Parathyroid adenoma (tissue), 2 donors: ENCODE measurements at regions not wholly inside any gene's neighbourhood (a gene's known extent, or its start where the extent isn't known, plus 50 kb on each side); places are given as distances from the start of the nearest gene placed in this dataset.

Source experiments
- H2AFZ ChIP-seq: fragments of 300-600 bp; sonication (generic); one replicate; pipeline ENCODE4 v1.7.0; 2017; ENCODE audit warnings: antibody characterized with exemption, mild to moderate bottlenecking
- H3K27ac ChIP-seq: fragments of 300-600 bp; sonication (generic); one replicate; pipeline ENCODE4 v1.7.0; 2017
- H3K27me3 ChIP-seq: fragments of 300-600 bp; sonication (generic); one replicate; pipeline ENCODE4 v1.7.0; 2017; ENCODE audit warnings: low read length; ENCODE audit not compliant: control insufficient read depth, insufficient read depth
- H3K36me3 ChIP-seq: fragments of 300-600 bp; sonication (generic); one replicate; pipeline ENCODE4 v1.7.0; 2017; ENCODE audit warnings: low read length; ENCODE audit not compliant: control insufficient read depth, insufficient read depth
- H3K4me1 ChIP-seq: fragments of 300-600 bp; sonication (generic); one replicate; pipeline ENCODE4 v1.7.0; 2017; ENCODE audit warnings: control low read depth
- H3K4me2 ChIP-seq: fragments of 300-600 bp; sonication (generic); one replicate; pipeline ENCODE4 v1.7.0; 2017; ENCODE audit warnings: low read length
- H3K4me3 ChIP-seq: fragments of 300-600 bp; sonication (generic); one replicate; pipeline ENCODE4 v1.7.0; 2017; ENCODE audit warnings: low read depth, low read length
- H3K79me2 ChIP-seq: fragments of 300-600 bp; sonication (generic); one replicate; pipeline ENCODE4 v1.7.0; 2017; ENCODE audit warnings: control low read depth
- H3K9ac ChIP-seq: fragments of 300-600 bp; sonication (generic); one replicate; pipeline ENCODE4 v1.7.0; 2017; ENCODE audit warnings: mild to moderate bottlenecking
- H3K9me3 ChIP-seq: fragments of 300-600 bp; sonication (generic); one replicate; pipeline ENCODE4 v1.7.0; 2017; ENCODE audit warnings: low read length; ENCODE audit not compliant: control insufficient read depth
- TF ChIP-seq, protein P1 (sequence below): fragments of 300-600 bp; sonication (generic); IDR thresholded peaks from one replicate; pipeline ENCODE4 v1.7.0; 2017; ENCODE audit warnings: antibody characterized with exemption, mild to moderate bottlenecking
- donor health status: primary hyperparathyroidism.

GRCh38 chrX:130550351-130550750 is 148.6 kb downstream of the RBMX2 start:
- H3K27ac ChIP-seq: no peak overlapping the region
- H3K36me3 ChIP-seq: no peaks in the 10 kb centered on the region
- no peak overlapping the region for H3K4me3 ChIP-seq
- H3K9me3 ChIP-seq: no peaks in the 10 kb centered on the region
- no peaks in the 10 kb centered on the region for H3K4me1 ChIP-seq
- H2AFZ ChIP-seq: no peak overlapping the region
- no peaks in the 10 kb centered on the region for H3K79me2 ChIP-seq
- H3K9ac ChIP-seq: no peak overlapping the region
- no peak overlapping the region for H3K4me2 ChIP-seq
- TF ChIP-seq, protein P1, sequence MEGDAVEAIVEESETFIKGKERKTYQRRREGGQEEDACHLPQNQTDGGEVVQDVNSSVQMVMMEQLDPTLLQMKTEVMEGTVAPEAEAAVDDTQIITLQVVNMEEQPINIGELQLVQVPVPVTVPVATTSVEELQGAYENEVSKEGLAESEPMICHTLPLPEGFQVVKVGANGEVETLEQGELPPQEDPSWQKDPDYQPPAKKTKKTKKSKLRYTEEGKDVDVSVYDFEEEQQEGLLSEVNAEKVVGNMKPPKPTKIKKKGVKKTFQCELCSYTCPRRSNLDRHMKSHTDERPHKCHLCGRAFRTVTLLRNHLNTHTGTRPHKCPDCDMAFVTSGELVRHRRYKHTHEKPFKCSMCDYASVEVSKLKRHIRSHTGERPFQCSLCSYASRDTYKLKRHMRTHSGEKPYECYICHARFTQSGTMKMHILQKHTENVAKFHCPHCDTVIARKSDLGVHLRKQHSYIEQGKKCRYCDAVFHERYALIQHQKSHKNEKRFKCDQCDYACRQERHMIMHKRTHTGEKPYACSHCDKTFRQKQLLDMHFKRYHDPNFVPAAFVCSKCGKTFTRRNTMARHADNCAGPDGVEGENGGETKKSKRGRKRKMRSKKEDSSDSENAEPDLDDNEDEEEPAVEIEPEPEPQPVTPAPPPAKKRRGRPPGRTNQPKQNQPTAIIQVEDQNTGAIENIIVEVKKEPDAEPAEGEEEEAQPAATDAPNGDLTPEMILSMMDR: no peak
- H3K27me3 ChIP-seq: no peaks in the 10 kb centered on the region

DNA sequence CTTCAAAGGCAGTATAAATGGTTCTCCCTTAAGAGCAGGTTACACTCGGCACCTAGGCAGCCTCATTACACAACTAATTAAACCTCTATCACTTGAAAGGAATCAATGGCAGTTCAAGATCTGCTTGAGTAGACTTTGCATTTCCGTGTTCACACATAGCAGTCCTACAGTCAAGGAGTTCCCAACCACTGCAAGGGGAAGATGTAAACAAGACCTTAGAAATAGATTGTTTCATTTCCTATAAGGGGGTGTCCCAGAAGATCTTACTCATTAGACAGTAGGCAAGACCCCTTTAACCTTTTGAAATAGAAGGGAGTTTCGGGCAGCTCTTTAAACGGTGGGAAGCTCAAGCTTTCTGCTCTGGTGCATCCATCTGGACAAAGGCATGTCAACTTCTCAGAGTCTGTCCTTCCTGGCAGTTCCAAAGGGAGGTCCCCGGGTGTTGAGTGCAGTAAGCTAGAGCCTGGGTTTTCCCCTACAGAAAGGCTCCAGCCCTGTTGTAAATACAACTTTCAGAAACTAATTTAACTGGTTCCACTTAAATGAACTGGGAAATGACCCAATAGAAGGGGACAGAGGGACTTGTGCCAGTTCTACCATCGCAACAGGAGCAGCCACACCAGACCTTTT is 150.8 kb downstream of the RBMX2 start:
- no peak overlapping the region for H2AFZ ChIP-seq
- no peaks in the 10 kb centered on the region for H3K27me3 ChIP-seq
- H3K27ac ChIP-seq: no peak overlapping the region
- H3K4me3 ChIP-seq: no peak overlapping the region
- H3K79me2 ChIP-seq: no peaks in the 10 kb centered on the region
- no peak overlapping the region for H3K4me2 ChIP-seq
- H3K9me3 ChIP-seq: no peaks in the 10 kb centered on the region
- TF ChIP-seq, protein P1: no peak
- no peaks in the 10 kb centered on the region for H3K36me3 ChIP-seq
- H3K9ac ChIP-seq: no peak overlapping the region
- H3K4me1 ChIP-seq: no peaks in the 10 kb centered on the region

- Histone ChIP-seq H3K27ac (no peak overlapping the region), H3K79me2 (no peaks in the 10 kb centered on the region), H3K4me1 (no peaks in the 10 kb centered on the region), H3K9me3 (no peaks in the 10 kb centered on the region), H3K36me3 (no peaks in the 10 kb centered on the region), H3K9ac (no peak overlapping the region), H3K4me2 (no peak overlapping the region), H3K27me3 (no peaks in the 10 kb centered on the region), H2AFZ (no peak overlapping the region), H3K4me3 (no peak overlapping the region)
- TF ChIP-seq, protein P1: no peak
Measured at GRCh38 chrX:130555341-130555740, 153.6 kb downstream of the RBMX2 start.

DNA sequence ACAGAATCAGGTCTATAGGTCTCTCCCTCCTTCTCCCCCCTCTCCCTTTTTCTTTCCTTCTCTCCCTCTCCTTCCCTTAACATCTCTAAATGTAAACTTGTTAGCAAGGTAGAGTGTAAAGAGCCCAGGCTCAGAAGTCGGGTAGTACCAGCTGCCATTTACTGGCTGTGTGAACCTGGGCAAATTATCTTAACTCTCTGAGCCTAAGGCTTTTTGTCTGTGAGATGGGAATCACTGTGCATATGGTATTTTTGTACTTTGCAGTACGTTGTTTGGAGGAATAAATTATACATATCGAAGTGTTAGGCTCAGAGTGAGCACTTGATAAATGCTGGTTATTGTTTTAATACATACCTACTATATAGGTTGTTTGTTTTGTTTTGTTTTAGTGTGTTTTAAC is 154.0 kb downstream of the RBMX2 start:
- no peaks in the 10 kb centered on the region for H3K4me1 ChIP-seq
- H3K27me3 ChIP-seq: no peaks in the 10 kb centered on the region
- no peaks in the 10 kb centered on the region for H3K9me3 ChIP-seq
- no peak overlapping the region for H3K4me2 ChIP-seq
- TF ChIP-seq, protein P1: no peak
- no peaks in the 10 kb centered on the region for H3K79me2 ChIP-seq
- no peak overlapping the region for H3K27ac ChIP-seq
- H3K9ac ChIP-seq: no peak overlapping the region
- H3K4me3 ChIP-seq: no peak overlapping the region
- no peaks in the 10 kb centered on the region for H3K36me3 ChIP-seq
- no peak overlapping the region for H2AFZ ChIP-seq

GRCh38 chrX:130556951-130557350 is 155.2 kb downstream of the RBMX2 start:
- Histone ChIP-seq H3K27me3 (no peaks in the 10 kb centered on the region), H3K4me1 (no peaks in the 10 kb centered on the region), H2AFZ (no peak overlapping the region), H3K79me2 (no peaks in the 10 kb centered on the region), H3K4me3 (no peak overlapping the region), H3K9ac (no peak overlapping the region), H3K9me3 (no peaks in the 10 kb centered on the region), H3K27ac (no peak overlapping the region), H3K36me3 (no peaks in the 10 kb centered on the region), H3K4me2 (no peak overlapping the region)
- TF ChIP-seq, protein P1: no peak
